ENCODE measurements at regions not wholly inside any gene's neighbourhood (a gene's known extent, or its start where the extent isn't known, plus 50 kb on each side); places are given as distances from the start of the nearest gene placed in this dataset.

DNA sequence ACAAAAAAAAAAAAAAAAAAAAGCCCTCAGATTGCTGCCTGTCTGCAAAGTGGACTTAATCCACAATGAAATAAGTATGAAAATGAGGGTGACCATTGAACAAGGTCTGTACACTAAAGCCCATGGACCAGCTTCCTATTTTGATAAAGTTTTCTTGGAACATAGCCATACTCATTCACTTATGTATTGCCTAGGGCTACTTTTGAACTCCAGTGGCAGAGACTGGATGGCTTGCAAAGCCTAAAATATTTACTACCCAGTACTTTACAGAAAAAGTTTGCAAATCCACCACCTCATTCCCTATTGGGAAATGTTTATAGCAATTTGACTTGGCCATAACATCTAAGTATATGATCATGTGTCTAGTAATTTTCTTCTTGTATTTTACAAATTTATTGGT, 481.7 kb downstream of the NAF1 start:
- no peak overlapping the region for H3K27ac ChIP-seq (ENCODE audit: poor library complexity, severe bottlenecking)
- H3K27me3 ChIP-seq (ENCODE audit: insufficient read depth, poor library complexity, severe bottlenecking), result no peaks in the 10 kb centered on the region
- TF ChIP-seq CTCF (IDR thresholded peaks at IDR 0.05; ENCODE audit: poor library complexity, severe bottlenecking), result no peak
- no peak for ATAC-seq (ENCODE audit: low read depth)
- H3K4me1 ChIP-seq (ENCODE audit: insufficient read depth, poor library complexity, severe bottlenecking), result peaks cover 4% of the 10 kb centered on the region
- H3K4me3 ChIP-seq (ENCODE audit: severe bottlenecking), result no peak overlapping the region
- no peaks in the 10 kb centered on the region for H3K36me3 ChIP-seq (ENCODE audit: low read depth)
- no peaks in the 10 kb centered on the region for H3K9me3 ChIP-seq (ENCODE audit: severe bottlenecking)
- DNase-seq (ENCODE audit: low spot score), result no peak

DNA sequence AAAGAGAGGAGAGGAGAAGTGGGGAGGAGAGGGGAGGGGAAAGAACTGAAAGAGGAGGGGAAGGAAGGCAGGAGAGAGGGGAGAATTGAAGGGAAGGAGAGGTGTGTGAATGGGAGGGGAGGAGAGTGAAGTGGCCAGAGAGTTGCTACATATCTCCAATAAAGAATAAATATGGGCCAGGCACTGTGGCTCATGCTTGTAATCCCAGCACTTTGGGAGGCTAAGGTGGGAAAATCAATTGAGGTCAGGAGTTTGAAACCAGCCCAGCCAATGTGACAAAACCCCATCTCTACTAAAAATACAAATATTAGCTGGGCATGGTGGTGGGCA, 482.4 kb downstream of the NAF1 start:
- no peaks in the 10 kb centered on the region for H3K27me3 ChIP-seq (ENCODE audit: insufficient read depth, poor library complexity, severe bottlenecking)
- peaks cover 4% of the 10 kb centered on the region for H3K4me1 ChIP-seq (ENCODE audit: insufficient read depth, poor library complexity, severe bottlenecking)
- H3K9me3 ChIP-seq (ENCODE audit: severe bottlenecking), result no peaks in the 10 kb centered on the region
- ATAC-seq (ENCODE audit: low read depth) (no peak), DNase-seq (ENCODE audit: low spot score) (no peak)
- TF ChIP-seq CTCF (IDR thresholded peaks at IDR 0.05; ENCODE audit: poor library complexity, severe bottlenecking), result no peak
- no peaks in the 10 kb centered on the region for H3K36me3 ChIP-seq (ENCODE audit: low read depth)
- H3K4me3 ChIP-seq (ENCODE audit: severe bottlenecking), result no peak overlapping the region
- no peak overlapping the region for H3K27ac ChIP-seq (ENCODE audit: poor library complexity, severe bottlenecking)

GRCh38 chr4:162683659-162684370, 482.9 kb downstream of the NAF1 start:
- H3K4me3 ChIP-seq (ENCODE audit: severe bottlenecking), result no peak overlapping the region
- H3K36me3 ChIP-seq (ENCODE audit: low read depth), result no peaks in the 10 kb centered on the region
- H3K27me3 ChIP-seq (ENCODE audit: insufficient read depth, poor library complexity, severe bottlenecking), result no peaks in the 10 kb centered on the region
- no peak for DNase-seq (ENCODE audit: low spot score)
- no peak for TF ChIP-seq CTCF (IDR thresholded peaks at IDR 0.05; ENCODE audit: poor library complexity, severe bottlenecking)
- peaks cover 4% of the 10 kb centered on the region for H3K4me1 ChIP-seq (ENCODE audit: insufficient read depth, poor library complexity, severe bottlenecking)
- no peaks in the 10 kb centered on the region for H3K9me3 ChIP-seq (ENCODE audit: severe bottlenecking)
- H3K27ac ChIP-seq (ENCODE audit: poor library complexity, severe bottlenecking), result no peak overlapping the region
- peak; percentile 53; the same call in 2 of the 3 replicates for ATAC-seq (ENCODE audit: low read depth)

- no peak for DNase-seq (ENCODE audit: low spot score)
- ATAC-seq (ENCODE audit: low read depth), result no peak
- Histone ChIP-seq H3K36me3 (ENCODE audit: low read depth) (no peaks in the 10 kb centered on the region), H3K4me1 (ENCODE audit: insufficient read depth, poor library complexity, severe bottlenecking) (peaks cover 4% of the 10 kb centered on the region), H3K4me3 (ENCODE audit: severe bottlenecking) (no peak overlapping the region), H3K27ac (ENCODE audit: poor library complexity, severe bottlenecking) (no peak overlapping the region), H3K9me3 (ENCODE audit: severe bottlenecking) (no peaks in the 10 kb centered on the region), H3K27me3 (ENCODE audit: insufficient read depth, poor library complexity, severe bottlenecking) (no peaks in the 10 kb centered on the region)
- no peak for TF ChIP-seq CTCF (IDR thresholded peaks at IDR 0.05; ENCODE audit: poor library complexity, severe bottlenecking)
Observed at GRCh38 chr4:162682651-162683050, 484.0 kb downstream of the NAF1 start.

- TF ChIP-seq CTCF (IDR thresholded peaks at IDR 0.05; ENCODE audit: poor library complexity, severe bottlenecking), result no peak
- Histone ChIP-seq H3K9me3 (ENCODE audit: severe bottlenecking) (no peaks in the 10 kb centered on the region), H3K27ac (ENCODE audit: poor library complexity, severe bottlenecking) (no peak overlapping the region), H3K27me3 (ENCODE audit: insufficient read depth, poor library complexity, severe bottlenecking) (no peaks in the 10 kb centered on the region), H3K4me1 (ENCODE audit: insufficient read depth, poor library complexity, severe bottlenecking) (peaks cover 4% of the 10 kb centered on the region), H3K36me3 (ENCODE audit: low read depth) (no peaks in the 10 kb centered on the region), H3K4me3 (ENCODE audit: severe bottlenecking) (no peak overlapping the region)
- no peak for ATAC-seq (ENCODE audit: low read depth)
- no peak for DNase-seq (ENCODE audit: low spot score)
Observed at GRCh38 chr4:162681212-162681611, 485.5 kb downstream of the NAF1 start.

All from RWPE2 (cell line).